K562 (cell line): ENCODE measurements at regions not wholly inside any gene's neighbourhood (a gene's known extent, or its start where the extent isn't known, plus 50 kb on each side); places are given as distances from the start of the nearest gene placed in this dataset.

Source experiments
- ATAC-seq: fragments of 200-7000 bp; cut with Tn5 transposase; 3 replicates; pipeline ENCODE4 v1.9.1; 2020; ENCODE audit warnings: moderate library complexity
- BruUV-seq: library from RNA; stranded (reverse); fragments of 400-500 nt; replicated peaks from 2 replicates; lab custom pipeline; 2021; lab: Mats Ljungman, UMichigan
- CTCF ChIA-PET: fragments of 300-600 bp; formaldehyde crosslinking; extraction: SDS; loops from one replicate; lab custom pipeline; 2021; ENCODE audit warnings: low intra/inter-chr PET ratio; lab: Yijun Ruan, JAX
- POLR2A ChIA-PET: fragments of 300-600, 350-650 bp; sonication (Branson Sonifier 250); formaldehyde crosslinking; extraction: SDS; loops from one replicate; lab custom pipeline; 2021; ENCODE audit warnings: antibody characterized with exemption, inconsistent platforms; lab: Yijun Ruan, JAX
- DNase-seq, 4 experiments: peaks; one replicate each; pipeline versions ENCODE4 v3.0.0 to v3.0.0-alpha.2; 2011 to 2018; ENCODE audit warnings: low spot score in 3 of 4, mixed read lengths in 3 of 4; ENCODE audit errors: extremely low read depth in 1 of 4
- FAIRE-seq: peaks from 2 replicates; lab custom pipeline; 2011; peaks lifted over from hg19 to GRCh38; lab: Jason Lieb, UNC
- H2AFZ ChIP-seq: 2 replicates; pipeline ENCODE4 v1.6.0; 2011; ENCODE audit warnings: low read depth, low read length, control low read depth, inconsistent platforms
- H3K27ac ChIP-seq: fragments of 200-600 bp; 3 replicates; pipeline ENCODE4 v1.8.0; 2011; ENCODE audit warnings: low read depth, mild to moderate bottlenecking, control low read depth, inconsistent platforms, low read length, moderate library complexity, mixed read lengths; ENCODE audit errors: extremely low read depth
- H3K27me3 ChIP-seq, 2 experiments: fragments of 300-600 bp in 1 of 2; 2 replicates in 1 of 2; 3 replicates in 1 of 2; pipeline versions ENCODE4 v1.6.0 to v1.8.0; 2011; ENCODE audit warnings: inconsistent platforms in 2 of 2, low read length in 2 of 2, mild to moderate bottlenecking in 1 of 2, mixed read lengths in 1 of 2, moderate library complexity in 1 of 2; ENCODE audit not compliant: control insufficient read depth in 2 of 2, insufficient read depth in 2 of 2
- H3K36me3 ChIP-seq: fragments of 300-600 bp; 3 replicates; pipeline ENCODE4 v1.8.0; 2011; ENCODE audit warnings: mild to moderate bottlenecking, low read length, inconsistent platforms; ENCODE audit not compliant: control insufficient read depth, insufficient read depth
- H3K4me1 ChIP-seq, 2 experiments: fragments of 200-600 bp in 1 of 2; replicated peaks in 1 of 2; 2 replicates in 1 of 2; 3 replicates in 1 of 2; pipeline versions ENCODE4 v1.5.1 to v1.8.0; 2011; ENCODE audit warnings: inconsistent platforms in 2 of 2, low read length in 2 of 2, mild to moderate bottlenecking in 1 of 2, mixed read lengths in 1 of 2, moderate library complexity in 1 of 2; ENCODE audit not compliant: control insufficient read depth in 2 of 2, insufficient read depth in 2 of 2
- H3K4me2 ChIP-seq: 2 replicates; pipeline ENCODE4 v1.6.1; 2011; ENCODE audit warnings: low read length, control low read depth, inconsistent platforms, mixed read lengths; ENCODE audit not compliant: insufficient read depth
- H3K4me3 ChIP-seq: fragments of 200-600 bp; sonication (generic), shearing (Covaris generic); 2 replicates; pipeline ENCODE4 v1.5.1; 2016; ENCODE audit warnings: control low read depth, inconsistent platforms
- H3K79me2 ChIP-seq: fragments of 200-600 bp; 3 replicates; pipeline ENCODE4 v1.8.0; 2011; ENCODE audit warnings: low read length, inconsistent platforms; ENCODE audit not compliant: control insufficient read depth, insufficient read depth
- H3K9ac ChIP-seq, 2 experiments: 2 replicates each; pipeline versions ENCODE4 v1.6.0 to v1.6.1; 2011; ENCODE audit warnings: low read depth in 2 of 2, low read length in 2 of 2, control low read depth in 1 of 2, inconsistent platforms in 1 of 2, mild to moderate bottlenecking in 1 of 2, mixed read lengths in 1 of 2; ENCODE audit not compliant: insufficient read depth in 1 of 2
- H3K9me1 ChIP-seq: one replicate; pipeline ENCODE4 v1.6.0; 2011; ENCODE audit warnings: inconsistent platforms, mild to moderate bottlenecking, low read length, moderate library complexity; ENCODE audit not compliant: control insufficient read depth, insufficient read depth
- H3K9me3 ChIP-seq: replicated peaks from 2 replicates; pipeline ENCODE4 v1.5.1; 2011; ENCODE audit warnings: low read depth, low read length, inconsistent platforms; ENCODE audit not compliant: control insufficient read depth, insufficient read depth
- H4K20me1 ChIP-seq: replicated peaks from 2 replicates; pipeline ENCODE4 v1.6.1; 2011; ENCODE audit warnings: low read length, inconsistent platforms, mixed read lengths; ENCODE audit not compliant: control insufficient read depth, insufficient read depth
- BCL6 ChIP-seq: fragments of 250-450 bp; sonication (Bioruptor Pico); IDR thresholded peaks from 2 replicates; pipeline ENCODE4 v1.4.0; 2020
- EWSR1 ChIP-seq: fragments of 450-650 bp; IDR thresholded peaks from 2 replicates; pipeline ENCODE4 v1.6.1; 2018; ENCODE audit warnings: borderline replicate concordance, mild to moderate bottlenecking, low read depth, moderate library complexity; ENCODE audit not compliant: partially characterized antibody
- IRF1 ChIP-seq: sonication (generic); formaldehyde crosslinking; IDR thresholded peaks from 2 replicates; pipeline ENCODE4 v1.8.0; 2022; ENCODE audit warnings: missing genetic modification reagents, mild to moderate bottlenecking, borderline replicate concordance
- NFYB ChIP-seq: IDR thresholded peaks from 2 replicates; pipeline ENCODE4 v1.6.1; 2011; ENCODE audit warnings: mild to moderate bottlenecking, moderate library complexity; ENCODE audit not compliant: insufficient read length; ENCODE audit errors: extremely low read depth
- RAD21 ChIP-seq, 2 experiments: fragments of 250-450 bp in 1 of 2; fragments of 450-650 bp in 1 of 2; sonication (Bioruptor Pico) in 1 of 2; formaldehyde crosslinking in 1 of 2; IDR thresholded peaks in 1 of 2; conservative IDR thresholded peaks in 1 of 2; 2 replicates each; pipeline versions ENCODE4 v1.4.0 to v1.8.0; 2020 to 2022; ENCODE audit warnings: mild to moderate bottlenecking in 2 of 2, moderate library complexity in 1 of 2
- RBM17 ChIP-seq: fragments of 200-400 bp; formaldehyde crosslinking; IDR thresholded peaks from 2 replicates; pipeline ENCODE4 v1.6.1; 2017; ENCODE audit warnings: low read depth, mild to moderate bottlenecking, low read length, borderline replicate concordance
- ZNF121 ChIP-seq: sonication (generic); formaldehyde crosslinking; conservative IDR thresholded peaks from 2 replicates; pipeline ENCODE4 v1.8.0; 2022; ENCODE audit warnings: missing genetic modification reagents
- ZNF280A ChIP-seq: fragments of 450-650 bp; IDR thresholded peaks from 2 replicates; pipeline ENCODE4 v1.6.1; 2018; ENCODE audit warnings: mild to moderate bottlenecking, low read depth; ENCODE audit not compliant: partially characterized antibody
- WGBS: fragments of 100-300 bp; shearing (Covaris generic); methylation state at CpG from one replicate; pipeline ENCODE4 v1.1.6; 2016; ENCODE audit warnings: low coverage, mixed read lengths; ENCODE audit not compliant: insufficient coverage; ENCODE audit errors: missing lambda C conversion rate; 5-methylcytosine and 5-hydroxymethylcytosine counted together
- in situ Hi-C: fragments of 300-500 bp; cut with MboI; formaldehyde crosslinking; loops from 4 replicates; pipeline ENCODE4 v1.15.0; 2018; ENCODE audit warnings: inconsistent platforms, mixed read lengths
- intact Hi-C: fragments of 100-400 bp; cut with micrococcal nuclease; formaldehyde crosslinking; loops from 2 replicates; pipeline ENCODE4 v1.14.2; 2022

- no peak for ATAC-seq
- Histone ChIP-seq H3K4me2 (no peak overlapping the region), H4K20me1 (no peaks in the 10 kb centered on the region), H3K4me1 (no peaks in the 10 kb centered on the region), H3K9me1 (no peaks in the 10 kb centered on the region), H3K79me2 (no peaks in the 10 kb centered on the region), H3K27ac (no peak overlapping the region), H3K9me3 (no peaks in the 10 kb centered on the region), H3K27me3 (peaks cover 10 to 28% of the 10 kb centered on the region in 2 experiments; a peak in 4 of 5 replicates), H3K9ac (no peak overlapping the region), H3K36me3 (no peaks in the 10 kb centered on the region), H2AFZ (no peak overlapping the region), H3K4me3 (no peak overlapping the region)
- ChIA-PET CTCF (no interaction called here), POLR2A (interaction anchor here (0.7 kb wide), 1 partner anchor 161 kb away, joined by 3 read pairs; no protein-coding TSS in a partner anchor)
- DNase-seq = no peak
- BruUV-seq = no TSS peak
- TF ChIP-seq RAD21 (CRISPR knock-in tag; conservative IDR thresholded peaks at IDR 0.05 in 1 of 2, IDR thresholded peaks at IDR 0.05 in 1 of 2) = no peak
- TF ChIP-seq IRF1 (CRISPR knock-in tag) = no peak
- no peak for TF ChIP-seq BCL6 (CRISPR knock-in tag)
- TF ChIP-seq EWSR1 = no peak
- TF ChIP-seq RBM17 = no peak
- no peak for TF ChIP-seq ZNF280A
- no peak for TF ChIP-seq NFYB
- no peak for TF ChIP-seq ZNF121 (CRISPR knock-in tag)
- 0% methylated on average over 10 of the region's 10 CpGs for WGBS
- no peak for FAIRE-seq
- intact Hi-C loops = no loop called here
- in situ Hi-C loops = no loop called here
These were observed 70.1 kb upstream of the SDK1 start for GRCh38 chr7:3230908-3231307.
